Activated T-helper 2 cell treated with anti-CD3 and anti-CD28 coated beads, Interferon-gamma antibody, Interleukin-2, Interleukin-4, amounts not matched to agents 10 μg/mL and 5 μg/mL and 100 μg/mL, durations not matched to agents 14 hours and 24 hours and 36 hours (primary cell): ENCODE measurements at regions not wholly inside any gene's neighbourhood (a gene's known extent, or its start where the extent isn't known, plus 50 kb on each side); places are given as distances from the start of the nearest gene placed in this dataset.
"Not testable (repeated sequence)": the region's sequence is repeated elsewhere in the genome, so short reads cannot be mapped to it uniquely, and the experiment has no call there.

Source experiments
- DNase-seq: peaks from one replicate; pipeline ENCODE4 v3.0.0; 2021; ENCODE audit warnings: low spot score
- H3K27ac Mint-ChIP-seq: one replicate; pipeline ENCODE4 v1.8.0; 2021; ENCODE audit warnings: mixed read lengths
- H3K27me3 Mint-ChIP-seq: one replicate; pipeline ENCODE4 v1.8.0; 2021; ENCODE audit warnings: low read depth, mixed read lengths
- H3K36me3 Mint-ChIP-seq: one replicate; pipeline ENCODE4 v1.8.0; 2021; ENCODE audit warnings: low read depth, mixed read lengths
- H3K4me1 Mint-ChIP-seq: one replicate; pipeline ENCODE4 v1.8.0; 2021; ENCODE audit warnings: low read depth, mixed read lengths
- H3K4me3 Mint-ChIP-seq: one replicate; pipeline ENCODE4 v1.8.0; 2021; ENCODE audit warnings: low read depth, mild to moderate bottlenecking, moderate library complexity, mixed read lengths
- H3K9me3 Mint-ChIP-seq: one replicate; pipeline ENCODE4 v1.8.0; 2021; ENCODE audit warnings: mixed read lengths
- intact Hi-C: fragments of 100-400 bp; cut with micrococcal nuclease; formaldehyde crosslinking; loops from one replicate; pipeline ENCODE4 v1.15.1; 2023

DNA sequence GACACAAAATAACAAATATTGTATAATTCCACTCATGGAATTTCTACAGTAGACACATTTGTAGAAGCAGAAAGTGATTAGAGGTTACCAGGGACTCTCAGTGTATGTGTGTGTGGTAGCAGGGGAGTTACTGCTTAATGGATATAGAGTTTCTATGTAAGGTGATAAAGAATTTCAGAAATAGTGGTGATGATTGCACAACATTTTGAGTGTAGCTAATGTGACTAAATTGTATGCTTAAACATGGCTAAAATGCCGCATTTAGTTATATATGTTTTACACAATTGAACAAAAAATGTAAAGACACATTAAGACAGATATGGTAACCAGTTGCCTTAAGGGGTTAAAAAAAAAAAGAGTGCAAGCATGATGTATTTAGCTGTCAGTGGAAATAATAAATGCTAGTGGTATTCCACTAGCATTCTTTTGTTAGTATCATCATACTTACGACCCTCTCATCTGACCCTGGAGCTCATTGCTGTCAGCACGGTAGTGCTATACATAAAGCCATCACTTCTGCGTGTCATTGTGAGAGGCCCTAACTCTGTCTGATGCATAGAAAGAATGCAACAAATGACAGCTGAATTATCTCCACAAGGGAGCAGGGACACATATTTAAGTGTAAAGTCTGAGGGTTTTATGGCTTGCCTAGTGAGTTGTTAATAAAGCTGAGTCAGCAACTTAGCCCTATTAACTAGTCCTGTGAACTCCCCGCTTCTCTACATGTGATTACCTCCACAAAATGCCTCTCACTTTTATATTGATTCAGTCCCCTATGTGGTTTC lies 134.1 kb upstream of the RXFP2 start:
- Mint-ChIP-seq H3K4me1 (no peaks in the 10 kb centered on the region), H3K9me3 (peaks cover 3% of the 10 kb centered on the region)

DNA sequence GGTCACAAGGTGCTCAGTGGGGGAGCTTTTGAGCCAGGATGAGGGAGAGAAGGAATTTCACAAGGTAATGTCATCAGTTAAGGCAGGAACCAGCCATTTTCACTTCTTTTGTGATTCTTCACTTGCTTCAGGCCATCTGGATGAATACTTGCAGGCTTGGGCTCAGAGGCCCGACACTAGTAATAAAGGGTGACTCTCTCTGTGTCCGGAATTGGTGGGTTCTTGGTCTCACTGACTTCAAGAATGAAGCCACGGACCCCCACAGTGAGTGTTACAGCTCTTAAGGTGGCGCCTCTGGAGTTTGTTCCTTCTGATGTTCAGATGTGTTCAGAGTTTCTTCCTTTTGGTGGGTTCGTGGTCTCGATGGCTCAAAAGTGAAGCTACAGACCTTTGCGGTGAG lies 131.8 kb upstream of the RXFP2 start:
- H3K27ac Mint-ChIP-seq, intact Hi-C loops, DNase-seq, H3K4me3 Mint-ChIP-seq, H3K36me3 Mint-ChIP-seq, H3K9me3 Mint-ChIP-seq, H3K4me1 Mint-ChIP-seq, H3K27me3 Mint-ChIP-seq: not testable (repeated sequence)

More for the DNA sequence above, 134.1 kb upstream of the RXFP2 start:
- Mint-ChIP-seq H3K27me3 (no peaks in the 10 kb centered on the region), H3K4me3 (no peak overlapping the region), H3K27ac (no peak overlapping the region), H3K36me3 (no peaks in the 10 kb centered on the region)
- intact Hi-C loops: no loop called here
- DNase-seq: no peak

DNA sequence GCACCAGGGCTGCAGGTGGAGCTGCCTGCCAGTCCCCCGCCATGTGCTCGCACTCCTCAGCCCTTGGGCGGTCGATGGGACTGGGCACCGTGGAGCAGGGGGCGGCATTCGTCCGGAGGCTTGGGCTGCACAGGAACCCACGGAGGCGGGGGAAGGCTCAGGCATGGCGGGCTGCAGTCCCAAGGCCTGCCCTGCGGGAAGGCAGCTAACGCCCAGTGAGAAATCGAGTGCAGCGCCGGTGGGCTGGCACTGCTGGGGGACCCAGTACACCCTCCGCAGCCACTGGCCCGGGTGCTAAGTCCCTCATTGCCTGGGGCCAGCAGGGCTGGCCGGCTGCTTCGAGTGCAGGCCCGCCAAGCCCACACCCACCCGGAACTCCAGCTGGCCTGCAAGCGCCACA lies 130.5 kb upstream of the RXFP2 start:
- H3K9me3 Mint-ChIP-seq, H3K27ac Mint-ChIP-seq, DNase-seq, H3K4me1 Mint-ChIP-seq, H3K36me3 Mint-ChIP-seq, intact Hi-C loops, H3K27me3 Mint-ChIP-seq, H3K4me3 Mint-ChIP-seq: not testable (repeated sequence)

DNA sequence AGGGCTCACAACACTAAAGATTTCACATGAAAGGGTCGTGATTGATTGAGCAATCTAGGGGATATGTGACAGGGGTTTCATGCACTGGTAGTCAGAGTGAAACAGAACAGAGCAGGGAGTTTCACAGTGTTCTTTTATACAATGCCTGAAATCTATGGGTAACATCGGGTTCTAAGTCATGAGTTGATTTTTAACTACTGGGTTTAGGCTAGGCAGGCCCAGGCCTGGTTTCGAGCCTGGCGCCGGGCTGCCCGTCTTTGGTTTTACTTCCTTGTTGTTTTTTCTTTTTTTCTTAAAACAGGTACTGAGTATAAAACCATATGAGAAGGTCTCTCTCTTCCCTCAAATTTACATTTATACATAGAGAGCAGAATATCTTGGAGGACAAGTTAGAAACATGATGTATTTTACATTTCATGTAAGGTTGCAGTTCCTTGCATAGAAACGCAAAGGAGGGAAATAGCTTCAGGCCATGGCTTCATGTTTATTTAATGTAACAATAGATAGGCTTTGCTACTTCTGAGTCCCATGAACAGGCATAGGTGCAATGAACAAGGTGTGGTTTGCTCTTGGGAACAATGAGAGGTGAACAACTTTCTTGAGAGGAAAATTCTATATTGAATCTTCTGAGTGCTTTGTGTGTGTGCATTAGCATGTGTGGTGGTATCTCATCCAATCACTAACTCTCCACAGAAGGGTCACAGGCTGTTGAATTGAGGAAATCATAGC lies 128.9 kb upstream of the RXFP2 start:
- Mint-ChIP-seq H3K27me3 (no peaks in the 10 kb centered on the region), H3K9me3 (peaks cover 8% of the 10 kb centered on the region), H3K4me1 (no peaks in the 10 kb centered on the region), H3K4me3 (no peak overlapping the region), H3K27ac (no peak overlapping the region), H3K36me3 (no peaks in the 10 kb centered on the region)
- no peak for DNase-seq
- intact Hi-C loops: no loop called here

DNA sequence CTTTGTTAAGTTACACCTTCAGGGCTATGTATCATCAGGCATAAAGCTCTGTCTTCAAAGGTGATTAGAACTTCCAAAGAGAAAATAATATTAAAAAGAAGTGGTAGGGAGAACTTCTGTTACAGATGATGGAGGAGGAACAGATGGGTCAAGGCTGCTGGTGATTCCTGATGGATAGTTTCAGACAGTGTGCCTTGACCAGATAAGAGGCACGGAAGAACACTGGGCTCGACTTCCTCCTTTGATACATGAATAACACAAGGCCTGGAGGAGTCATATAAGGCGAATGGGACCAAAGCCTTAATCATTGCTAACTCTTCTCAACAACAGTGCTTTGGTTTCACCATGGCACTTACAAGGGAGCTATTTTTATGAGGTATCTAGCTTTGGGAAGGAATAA lies 128.1 kb upstream of the RXFP2 start:
- DNase-seq: no peak
- H3K27ac Mint-ChIP-seq: no peak overlapping the region
- peaks cover 8% of the 10 kb centered on the region for H3K9me3 Mint-ChIP-seq
- no peak overlapping the region for H3K4me3 Mint-ChIP-seq
- H3K27me3 Mint-ChIP-seq: no peaks in the 10 kb centered on the region
- no peaks in the 10 kb centered on the region for H3K4me1 Mint-ChIP-seq
- intact Hi-C loops: no loop called here
- no peaks in the 10 kb centered on the region for H3K36me3 Mint-ChIP-seq

DNA sequence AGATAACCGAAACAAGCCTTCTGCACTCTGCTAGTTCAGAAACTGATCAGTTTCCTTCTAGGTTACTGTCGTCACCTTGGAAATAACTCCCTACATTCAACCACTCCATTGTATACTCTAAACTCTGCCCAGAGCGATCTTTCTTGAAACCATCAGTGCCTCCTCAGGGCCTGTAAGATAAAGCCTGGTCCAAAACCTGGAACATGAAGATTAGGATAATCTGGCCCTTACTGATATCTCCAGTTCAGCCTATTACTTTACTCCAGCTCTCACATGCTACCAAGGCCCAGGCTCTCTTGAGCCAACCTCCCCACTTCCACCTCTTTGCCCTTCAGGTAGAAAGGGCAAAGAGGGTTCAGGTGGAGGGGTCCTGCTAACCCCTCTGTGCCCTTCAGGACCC lies 125.3 kb upstream of the RXFP2 start:
- intact Hi-C loops: no loop called here
- H3K27ac Mint-ChIP-seq: no peak overlapping the region
- no peaks in the 10 kb centered on the region for H3K27me3 Mint-ChIP-seq
- H3K4me3 Mint-ChIP-seq: no peak overlapping the region
- H3K36me3 Mint-ChIP-seq: no peaks in the 10 kb centered on the region
- DNase-seq: no peak
- H3K4me1 Mint-ChIP-seq: no peaks in the 10 kb centered on the region
- H3K9me3 Mint-ChIP-seq: peaks cover 8% of the 10 kb centered on the region

DNA sequence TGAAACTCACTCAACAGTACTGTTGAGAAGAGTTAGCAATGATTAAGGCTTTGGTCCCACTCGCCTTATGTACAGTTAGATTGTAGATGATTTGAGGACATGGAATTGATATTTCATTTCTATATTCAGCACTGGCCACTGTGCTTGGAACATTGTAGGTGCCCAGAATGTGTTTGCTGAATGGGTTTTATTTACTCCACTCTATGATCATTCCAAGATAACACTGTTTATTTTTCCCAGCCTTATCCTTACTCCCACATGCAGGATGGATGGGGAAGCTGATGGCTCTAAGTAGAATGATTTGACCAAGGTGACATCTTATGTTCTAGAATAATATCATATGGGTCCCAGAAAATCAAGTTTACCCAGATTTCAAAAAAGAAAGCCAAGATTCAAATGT lies 124.6 kb upstream of the RXFP2 start:
- no peaks in the 10 kb centered on the region for H3K4me1 Mint-ChIP-seq
- intact Hi-C loops: no loop called here
- no peaks in the 10 kb centered on the region for H3K27me3 Mint-ChIP-seq
- peaks cover 8% of the 10 kb centered on the region for H3K9me3 Mint-ChIP-seq
- no peak for DNase-seq
- no peak overlapping the region for H3K4me3 Mint-ChIP-seq
- no peak overlapping the region for H3K27ac Mint-ChIP-seq
- H3K36me3 Mint-ChIP-seq: no peaks in the 10 kb centered on the region

DNA sequence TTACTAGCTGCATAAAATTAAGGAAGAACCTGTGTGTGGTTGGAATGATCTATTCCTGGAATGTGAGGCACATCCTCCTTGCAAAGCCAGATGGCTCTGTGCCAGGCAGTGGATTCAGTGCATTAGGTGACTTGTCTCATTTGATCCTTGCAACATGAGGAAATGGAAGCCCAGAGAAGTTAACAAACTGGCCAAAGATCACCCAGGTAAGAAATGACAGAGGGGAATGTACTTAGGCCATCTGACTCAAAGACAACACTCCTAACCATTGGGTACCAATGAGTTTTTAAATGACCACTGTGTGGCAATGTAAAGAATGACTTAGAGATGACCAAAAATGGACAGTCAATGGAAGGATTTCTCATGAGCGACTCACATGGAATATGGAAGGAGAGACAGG lies 114.2 kb upstream of the RXFP2 start:
- DNase-seq: no peak
- Mint-ChIP-seq H3K4me1 (no peaks in the 10 kb centered on the region), H3K4me3 (no peak overlapping the region), H3K9me3 (no peaks in the 10 kb centered on the region), H3K27ac (no peak overlapping the region), H3K36me3 (no peaks in the 10 kb centered on the region), H3K27me3 (no peaks in the 10 kb centered on the region)
- intact Hi-C loops: no loop called here

DNA sequence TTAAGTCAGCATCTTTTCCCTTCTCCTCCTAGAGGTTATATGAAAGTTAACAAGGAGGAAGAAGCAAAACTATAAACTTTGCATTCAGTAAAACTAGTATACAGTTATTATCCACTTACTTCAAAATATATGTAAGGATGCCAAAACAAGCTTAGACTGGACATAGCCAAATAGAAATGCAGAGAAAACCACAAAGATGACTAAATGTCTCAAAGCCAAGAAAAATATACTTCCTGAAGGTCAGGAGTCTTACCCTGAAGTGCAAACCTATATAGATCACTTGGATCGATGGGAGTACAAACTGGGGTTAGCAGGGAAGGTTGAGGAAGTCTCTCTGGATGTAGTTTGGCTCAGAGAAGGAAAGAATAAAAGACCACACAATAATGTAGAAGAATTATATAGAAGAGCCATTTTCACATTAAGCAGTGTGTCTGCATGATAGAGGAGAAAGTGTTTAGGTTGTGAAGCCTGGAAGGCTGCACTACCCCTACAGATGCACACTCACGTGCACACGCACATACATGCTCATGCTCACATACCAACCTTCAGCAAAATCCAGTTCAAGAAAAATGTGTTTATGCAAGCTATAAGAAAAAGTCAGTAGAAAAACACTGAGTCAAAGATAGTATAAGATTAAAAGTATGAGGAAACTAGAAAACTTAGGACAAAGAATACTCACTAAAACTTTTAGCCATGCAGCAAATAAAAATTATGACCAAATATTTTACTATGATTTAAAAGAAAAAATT lies 112.1 kb upstream of the RXFP2 start:
- Mint-ChIP-seq H3K9me3 (no peaks in the 10 kb centered on the region), H3K4me1 (no peaks in the 10 kb centered on the region), H3K36me3 (no peaks in the 10 kb centered on the region), H3K27me3 (no peaks in the 10 kb centered on the region), H3K27ac (no peak overlapping the region), H3K4me3 (no peak overlapping the region)
- intact Hi-C loops: no loop called here
- no peak for DNase-seq

DNA sequence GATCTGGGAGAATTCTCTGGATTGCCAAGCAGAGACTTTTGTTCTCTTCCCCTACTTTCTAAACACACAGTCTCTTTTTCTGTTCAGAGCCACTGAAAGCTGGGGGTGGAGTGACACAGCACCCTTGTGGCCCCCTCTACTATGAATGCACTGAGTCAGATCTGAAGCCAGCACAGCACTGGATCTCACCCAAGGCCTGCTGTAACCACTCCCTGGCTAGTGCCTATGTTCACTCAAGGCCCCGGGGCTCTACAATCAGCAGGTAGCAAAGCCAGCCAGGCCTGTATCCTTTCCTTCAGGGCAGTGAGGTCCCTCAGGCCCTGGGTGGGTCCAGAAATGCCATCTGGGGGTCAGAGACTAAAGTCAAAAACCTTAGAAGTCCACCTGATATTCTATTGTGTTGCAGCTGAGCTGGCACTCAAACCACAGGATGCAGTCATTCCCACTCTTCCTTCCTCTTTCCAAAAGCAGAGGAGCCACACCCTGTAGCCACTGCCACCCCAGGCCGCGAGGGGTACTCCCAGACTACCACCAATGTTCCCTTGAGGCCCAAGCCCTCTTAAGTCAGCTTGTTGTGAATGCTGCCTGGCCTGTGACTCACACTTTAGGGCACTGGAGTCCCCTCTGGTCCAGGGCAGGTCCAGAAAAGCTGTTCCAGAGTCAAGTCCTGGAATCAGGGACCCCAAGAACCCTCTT lies 110.1 kb upstream of the RXFP2 start:
- H3K27me3 Mint-ChIP-seq: no peaks in the 10 kb centered on the region
- H3K36me3 Mint-ChIP-seq: no peaks in the 10 kb centered on the region
- H3K4me1 Mint-ChIP-seq: no peaks in the 10 kb centered on the region
- H3K27ac Mint-ChIP-seq: no peak overlapping the region
- no peak overlapping the region for H3K4me3 Mint-ChIP-seq
- intact Hi-C loops: no loop called here
- H3K9me3 Mint-ChIP-seq: no peaks in the 10 kb centered on the region
- DNase-seq: no peak

DNA sequence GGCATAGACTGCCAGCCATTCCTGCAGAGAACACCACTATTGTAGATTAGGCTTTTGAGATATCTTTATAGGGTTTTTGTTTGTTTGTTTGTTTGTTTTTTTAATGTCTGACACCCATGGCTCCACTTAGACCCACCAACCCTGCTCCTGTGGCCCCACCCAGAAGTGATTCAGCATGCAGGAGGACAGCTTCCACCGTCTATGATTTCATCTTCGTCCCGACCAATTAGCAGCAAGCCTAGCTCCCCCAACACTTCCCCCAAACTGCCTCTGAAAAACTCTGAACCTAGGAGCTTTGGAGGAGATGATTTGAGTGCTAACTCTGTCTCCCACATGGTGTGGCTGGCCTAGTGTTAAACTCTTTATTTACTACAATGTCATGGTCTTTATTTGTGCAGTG lies 108.3 kb upstream of the RXFP2 start:
- intact Hi-C loops: no loop called here
- Mint-ChIP-seq H3K4me1 (no peaks in the 10 kb centered on the region), H3K9me3 (peaks cover under 1% of the 10 kb centered on the region), H3K4me3 (no peak overlapping the region), H3K27ac (no peak overlapping the region), H3K36me3 (no peaks in the 10 kb centered on the region), H3K27me3 (no peaks in the 10 kb centered on the region)
- DNase-seq: no peak

DNA sequence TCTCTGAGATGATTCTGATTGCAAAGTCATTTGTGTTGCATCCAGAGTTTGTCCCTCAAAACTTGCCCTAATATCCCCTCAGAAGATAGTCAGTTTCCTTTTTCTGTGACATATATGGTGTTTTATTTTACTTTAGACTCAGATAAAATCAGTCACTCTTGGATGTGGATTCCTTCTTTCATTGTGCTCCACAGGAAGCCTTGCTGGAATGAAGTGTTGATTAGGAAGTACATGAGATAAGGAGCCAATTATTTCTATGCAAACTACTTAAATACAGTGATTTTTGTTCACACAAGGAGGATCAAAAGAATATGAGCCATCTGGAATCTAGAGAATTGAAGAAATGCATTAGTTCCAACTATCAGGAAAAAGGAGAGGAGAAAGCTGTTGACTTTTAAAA lies 107.6 kb upstream of the RXFP2 start:
- Mint-ChIP-seq H3K27ac (no peak overlapping the region), H3K27me3 (no peaks in the 10 kb centered on the region), H3K9me3 (peaks cover 5% of the 10 kb centered on the region), H3K4me3 (no peak overlapping the region), H3K4me1 (no peaks in the 10 kb centered on the region), H3K36me3 (no peaks in the 10 kb centered on the region)
- intact Hi-C loops: no loop called here
- DNase-seq: no peak
